ENCODE measurements at regions not wholly inside any gene's neighbourhood (a gene's known extent, or its start where the extent isn't known, plus 50 kb on each side); places are given as distances from the start of the nearest gene placed in this dataset.

DNA sequence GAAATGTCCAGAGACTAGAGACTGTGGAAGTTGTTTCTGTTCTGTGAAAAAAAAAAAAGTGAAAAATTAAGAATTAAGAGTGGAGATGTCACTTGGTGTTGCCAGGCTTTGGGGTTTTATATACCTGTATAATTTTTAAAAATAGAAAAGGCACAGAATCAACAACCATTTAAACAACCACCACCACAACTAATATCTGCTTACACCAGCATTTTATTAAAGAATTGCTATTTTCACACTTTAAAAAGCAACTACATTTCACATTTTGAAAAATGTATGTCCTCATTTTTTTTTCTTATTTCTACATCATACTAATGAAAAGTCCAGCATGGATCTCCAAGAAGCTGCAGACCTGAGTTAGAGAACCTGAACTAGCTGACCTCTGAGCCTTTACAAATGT lies 167.5 kb upstream of the DTNA start:
- H3K4me3 ChIP-seq (ENCODE audit: low read depth, low read length) = no peak overlapping the region
- TF ChIP-seq, protein P1, sequence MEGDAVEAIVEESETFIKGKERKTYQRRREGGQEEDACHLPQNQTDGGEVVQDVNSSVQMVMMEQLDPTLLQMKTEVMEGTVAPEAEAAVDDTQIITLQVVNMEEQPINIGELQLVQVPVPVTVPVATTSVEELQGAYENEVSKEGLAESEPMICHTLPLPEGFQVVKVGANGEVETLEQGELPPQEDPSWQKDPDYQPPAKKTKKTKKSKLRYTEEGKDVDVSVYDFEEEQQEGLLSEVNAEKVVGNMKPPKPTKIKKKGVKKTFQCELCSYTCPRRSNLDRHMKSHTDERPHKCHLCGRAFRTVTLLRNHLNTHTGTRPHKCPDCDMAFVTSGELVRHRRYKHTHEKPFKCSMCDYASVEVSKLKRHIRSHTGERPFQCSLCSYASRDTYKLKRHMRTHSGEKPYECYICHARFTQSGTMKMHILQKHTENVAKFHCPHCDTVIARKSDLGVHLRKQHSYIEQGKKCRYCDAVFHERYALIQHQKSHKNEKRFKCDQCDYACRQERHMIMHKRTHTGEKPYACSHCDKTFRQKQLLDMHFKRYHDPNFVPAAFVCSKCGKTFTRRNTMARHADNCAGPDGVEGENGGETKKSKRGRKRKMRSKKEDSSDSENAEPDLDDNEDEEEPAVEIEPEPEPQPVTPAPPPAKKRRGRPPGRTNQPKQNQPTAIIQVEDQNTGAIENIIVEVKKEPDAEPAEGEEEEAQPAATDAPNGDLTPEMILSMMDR (IDR thresholded peaks at IDR 0.05; ENCODE audit: low read depth, low read length) = no peak

DNA sequence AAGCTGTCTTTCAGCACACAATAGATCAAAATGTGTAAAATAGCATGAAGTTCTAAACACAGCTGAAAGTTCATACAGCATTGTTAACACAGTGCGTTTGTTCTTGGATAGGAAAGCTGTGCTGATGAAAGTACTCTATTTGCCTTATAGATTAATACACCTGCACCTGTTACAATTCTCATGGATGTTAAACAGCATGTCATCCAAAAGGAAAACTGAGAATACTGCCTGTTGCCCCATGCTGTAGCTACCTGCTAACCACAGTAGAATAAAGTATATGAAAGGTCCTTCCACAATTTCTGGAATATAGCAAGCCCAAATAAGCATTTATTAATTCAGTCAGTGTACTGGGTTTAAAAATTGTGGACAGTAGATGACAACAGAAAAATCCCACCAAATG lies 166.7 kb upstream of the DTNA start:
- TF ChIP-seq, protein P1 (IDR thresholded peaks at IDR 0.05; ENCODE audit: low read depth, low read length) = no peak
- no peak overlapping the region for H3K4me3 ChIP-seq (ENCODE audit: low read depth, low read length)

DNA sequence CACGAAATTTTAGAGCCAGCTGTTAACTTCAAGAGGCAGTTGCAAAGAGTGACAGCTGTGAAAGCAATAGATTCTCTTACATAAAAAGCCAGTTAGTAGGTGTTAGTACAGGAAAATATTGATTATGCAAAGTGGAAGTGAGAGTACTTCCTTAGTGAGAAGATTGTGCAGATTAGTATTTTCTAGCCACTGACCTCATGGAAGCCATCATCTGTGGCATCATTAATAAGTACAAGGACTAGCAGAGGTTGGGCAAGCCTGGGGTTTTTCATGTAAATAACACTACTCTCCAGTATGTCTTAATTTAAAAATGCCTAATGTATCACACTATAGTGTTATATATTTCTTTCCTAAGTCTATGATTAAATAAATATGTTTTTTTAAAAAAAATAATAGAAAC lies 166.2 kb upstream of the DTNA start:
- TF ChIP-seq, protein P1 (IDR thresholded peaks at IDR 0.05; ENCODE audit: low read depth, low read length) = no peak
- no peak overlapping the region for H3K4me3 ChIP-seq (ENCODE audit: low read depth, low read length)

DNA sequence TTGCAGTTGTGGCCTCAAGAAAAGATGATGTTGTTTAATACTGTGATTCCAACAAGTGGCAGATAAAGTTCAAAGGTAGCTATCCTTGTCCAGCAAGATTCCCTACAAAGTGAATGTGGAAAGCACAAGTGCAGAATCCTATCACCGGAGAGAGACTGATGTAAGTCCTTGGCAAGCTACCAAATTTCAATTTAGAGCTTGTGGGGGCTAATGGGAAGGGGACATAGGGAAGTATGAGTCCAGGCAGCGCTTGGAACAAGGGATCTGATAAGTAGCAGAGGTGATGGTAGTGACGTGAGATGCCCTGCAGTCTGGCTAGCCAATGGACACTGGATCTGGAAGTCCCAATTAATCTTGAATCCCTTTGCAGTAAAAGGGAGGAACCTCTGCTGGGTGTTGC lies 165.2 kb upstream of the DTNA start:
- no peak overlapping the region for H3K4me3 ChIP-seq (ENCODE audit: low read depth, low read length)
- TF ChIP-seq, protein P1 (IDR thresholded peaks at IDR 0.05; ENCODE audit: low read depth, low read length) = no peak

DNA sequence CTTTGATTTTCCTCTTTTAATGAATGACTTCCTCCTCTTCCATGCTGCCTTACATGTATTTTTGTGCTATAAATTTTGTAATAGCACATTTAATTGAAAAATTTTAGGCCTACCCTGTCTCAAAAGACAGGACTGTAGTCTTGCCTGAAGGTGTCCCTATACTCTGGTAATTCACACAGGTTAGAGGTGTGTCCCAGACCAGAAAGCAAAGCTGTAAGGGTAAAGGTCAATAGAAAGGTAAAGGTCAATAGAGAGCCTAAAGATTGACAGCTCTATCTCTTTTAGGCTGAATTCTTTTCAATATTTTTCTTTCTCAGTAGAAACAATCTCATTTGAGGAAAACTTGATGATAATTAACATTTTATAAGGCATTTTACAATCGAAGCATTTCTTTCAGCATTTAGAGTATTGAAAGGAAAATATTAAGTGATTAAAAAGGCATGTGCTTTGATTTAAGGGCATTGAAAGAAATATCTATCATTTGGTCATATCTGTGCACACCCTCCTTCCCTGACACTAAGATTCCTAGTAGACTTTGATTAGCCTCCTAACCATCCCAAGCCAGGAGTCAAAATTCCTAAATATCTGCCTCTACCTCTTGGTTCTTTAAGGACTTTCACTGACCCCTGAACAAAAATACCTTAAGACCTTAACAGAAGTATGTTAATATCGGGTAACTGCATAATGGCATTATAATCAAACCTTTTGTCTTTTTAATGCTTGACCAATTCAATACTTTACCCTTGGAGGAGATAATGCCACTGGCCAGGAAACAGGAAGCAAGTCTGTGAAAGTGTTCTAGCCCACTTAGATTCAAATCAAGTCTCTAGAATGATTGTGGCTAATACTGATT lies 161.8 kb upstream of the DTNA start:
- H3K4me3 ChIP-seq (ENCODE audit: low read depth, low read length) = no peak overlapping the region
- TF ChIP-seq, protein P1 (IDR thresholded peaks at IDR 0.05; ENCODE audit: low read depth, low read length) = no peak

DNA sequence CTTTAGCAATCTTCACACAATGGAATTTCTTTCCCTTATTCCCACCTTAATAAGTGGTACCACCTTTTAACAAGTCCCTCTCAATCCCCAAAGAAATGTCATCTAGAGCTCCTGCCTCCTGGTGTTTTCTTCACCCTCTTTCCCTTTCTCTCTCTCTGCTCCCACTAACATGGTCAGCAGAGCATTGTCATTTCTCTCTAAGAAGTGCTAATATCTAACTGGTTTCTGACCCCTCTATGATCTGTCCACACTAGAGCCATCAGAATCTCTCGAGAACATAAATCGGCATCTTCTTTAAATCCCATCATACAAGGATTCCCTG lies 161.2 kb upstream of the DTNA start:
- TF ChIP-seq, protein P1 (IDR thresholded peaks at IDR 0.05; ENCODE audit: low read depth, low read length) = no peak
- H3K4me3 ChIP-seq (ENCODE audit: low read depth, low read length) = no peak overlapping the region

DNA sequence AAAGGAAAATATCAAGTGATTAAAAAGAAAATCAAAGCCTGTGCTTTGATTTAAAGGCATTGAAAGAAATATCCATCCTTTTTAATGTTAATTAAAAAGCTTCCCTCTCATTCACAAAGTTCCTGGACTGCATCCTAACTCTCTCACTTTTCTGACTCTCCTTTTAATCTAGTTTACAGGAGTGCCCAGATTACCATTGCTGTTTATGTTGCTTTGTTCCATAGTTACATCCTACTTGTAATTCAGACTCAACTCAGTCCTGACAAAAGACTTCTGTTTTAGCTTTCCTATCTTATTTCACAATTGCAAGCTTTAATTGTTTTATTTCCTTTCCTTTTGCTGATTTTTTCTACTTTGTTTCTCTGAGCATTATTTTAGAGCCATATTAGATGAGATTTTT lies 160.7 kb upstream of the DTNA start:
- TF ChIP-seq, protein P1 (IDR thresholded peaks at IDR 0.05; ENCODE audit: low read depth, low read length) = no peak
- no peak overlapping the region for H3K4me3 ChIP-seq (ENCODE audit: low read depth, low read length)
